Embryonic facial prominence (tissue), 1 donor: ENCODE measurements at regions not wholly inside any gene's neighbourhood (a gene's known extent, or its start where the extent isn't known, plus 50 kb on each side); places are given as distances from the start of the nearest gene placed in this dataset.

Experiments used
- DNase-seq: peaks from one replicate; pipeline ENCODE4 v3.0.0-alpha.2; 2016; ENCODE audit errors: extremely low spot score

GRCh38 chr15:31510057-31510456 lies 183.4 kb downstream of the KLF13 start:
- no peak for DNase-seq

GRCh38 chr15:31511707-31512310 lies 185.2 kb downstream of the KLF13 start:
- DNase-seq, result no peak

GRCh38 chr15:31513178-31513577 lies 186.5 kb downstream of the KLF13 start:
- no peak for DNase-seq

- DNase-seq, result no peak
Measured at GRCh38 chr15:31516440-31516839, 189.8 kb downstream of the KLF13 start.

- DNase-seq, result no peak
Measured at GRCh38 chr15:31516874-31517273, 190.2 kb downstream of the KLF13 start.

GRCh38 chr15:31517711-31518110 lies 191.1 kb downstream of the KLF13 start:
- no peak for DNase-seq

GRCh38 chr15:31522028-31522427 lies 195.4 kb downstream of the KLF13 start:
- no peak for DNase-seq

- no peak for DNase-seq
Measured at GRCh38 chr15:31523027-31523654, 196.5 kb downstream of the KLF13 start.

GRCh38 chr15:31523655-31524049 lies 197.0 kb downstream of the KLF13 start:
- no peak for DNase-seq

- DNase-seq, result no peak
Measured at GRCh38 chr15:31525185-31525695, 198.6 kb downstream of the KLF13 start.

GRCh38 chr15:31525988-31526665 lies 199.5 kb downstream of the KLF13 start:
- DNase-seq, result no peak

GRCh38 chr15:31526916-31527690 lies 200.5 kb downstream of the KLF13 start:
- no peak for DNase-seq

- DNase-seq, result no peak
Measured at GRCh38 chr15:31528846-31529245, 202.2 kb downstream of the KLF13 start.

GRCh38 chr15:31537770-31538592 lies 211.3 kb downstream of the KLF13 start:
- DNase-seq, result no peak

GRCh38 chr15:31540633-31541032 lies 214.0 kb downstream of the KLF13 start:
- no peak for DNase-seq

GRCh38 chr15:31544361-31544760 lies 217.7 kb downstream of the KLF13 start:
- DNase-seq, result no peak

- no peak for DNase-seq
Measured at GRCh38 chr15:31545257-31545656, 218.6 kb downstream of the KLF13 start.

GRCh38 chr15:31550211-31550977 lies 223.8 kb downstream of the KLF13 start:
- no peak for DNase-seq

GRCh38 chr15:31551323-31551722 lies 224.7 kb downstream of the KLF13 start:
- DNase-seq, result no peak

GRCh38 chr15:31552482-31553099 lies 226.0 kb downstream of the KLF13 start:
- no peak for DNase-seq
